ENCODE measurements at regions not wholly inside any gene's neighbourhood (a gene's known extent, or its start where the extent isn't known, plus 50 kb on each side); places are given as distances from the start of the nearest gene placed in this dataset.

DNA sequence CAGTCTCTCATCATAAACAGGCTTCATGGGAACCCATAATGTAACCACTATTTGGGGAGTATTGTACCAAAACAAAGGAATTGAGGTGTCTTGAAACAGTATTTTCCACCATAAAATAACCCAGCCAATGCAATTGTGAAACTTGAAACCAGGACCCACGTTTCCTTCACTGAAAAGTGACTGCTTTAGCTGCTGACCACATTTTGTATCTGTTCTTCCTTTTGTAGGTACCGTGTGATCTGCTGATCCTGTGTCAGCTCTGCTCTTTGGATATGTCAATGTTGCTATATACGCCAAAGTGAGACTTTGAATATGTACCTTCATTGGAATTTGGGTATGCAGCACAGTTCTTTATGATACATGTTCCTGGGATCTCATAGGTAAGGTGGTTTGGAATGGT is 95.1 kb upstream of the CNTN1 start:
- DNase-seq (ENCODE audit: low read depth), result no peak
- no peak overlapping the region for H3K4me3 ChIP-seq (ENCODE audit: low read depth, low read length)
- TF ChIP-seq, protein P1, sequence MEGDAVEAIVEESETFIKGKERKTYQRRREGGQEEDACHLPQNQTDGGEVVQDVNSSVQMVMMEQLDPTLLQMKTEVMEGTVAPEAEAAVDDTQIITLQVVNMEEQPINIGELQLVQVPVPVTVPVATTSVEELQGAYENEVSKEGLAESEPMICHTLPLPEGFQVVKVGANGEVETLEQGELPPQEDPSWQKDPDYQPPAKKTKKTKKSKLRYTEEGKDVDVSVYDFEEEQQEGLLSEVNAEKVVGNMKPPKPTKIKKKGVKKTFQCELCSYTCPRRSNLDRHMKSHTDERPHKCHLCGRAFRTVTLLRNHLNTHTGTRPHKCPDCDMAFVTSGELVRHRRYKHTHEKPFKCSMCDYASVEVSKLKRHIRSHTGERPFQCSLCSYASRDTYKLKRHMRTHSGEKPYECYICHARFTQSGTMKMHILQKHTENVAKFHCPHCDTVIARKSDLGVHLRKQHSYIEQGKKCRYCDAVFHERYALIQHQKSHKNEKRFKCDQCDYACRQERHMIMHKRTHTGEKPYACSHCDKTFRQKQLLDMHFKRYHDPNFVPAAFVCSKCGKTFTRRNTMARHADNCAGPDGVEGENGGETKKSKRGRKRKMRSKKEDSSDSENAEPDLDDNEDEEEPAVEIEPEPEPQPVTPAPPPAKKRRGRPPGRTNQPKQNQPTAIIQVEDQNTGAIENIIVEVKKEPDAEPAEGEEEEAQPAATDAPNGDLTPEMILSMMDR (IDR thresholded peaks at IDR 0.05; ENCODE audit: insufficient read depth, low read length, poor library complexity, severe bottlenecking), result no peak
- no peaks in the 10 kb centered on the region for H3K27me3 ChIP-seq (ENCODE audit: control insufficient read depth, insufficient read depth, low read length)
- H3K36me3 ChIP-seq (ENCODE audit: control insufficient read depth, insufficient read depth, low read length), result no peaks in the 10 kb centered on the region

DNA sequence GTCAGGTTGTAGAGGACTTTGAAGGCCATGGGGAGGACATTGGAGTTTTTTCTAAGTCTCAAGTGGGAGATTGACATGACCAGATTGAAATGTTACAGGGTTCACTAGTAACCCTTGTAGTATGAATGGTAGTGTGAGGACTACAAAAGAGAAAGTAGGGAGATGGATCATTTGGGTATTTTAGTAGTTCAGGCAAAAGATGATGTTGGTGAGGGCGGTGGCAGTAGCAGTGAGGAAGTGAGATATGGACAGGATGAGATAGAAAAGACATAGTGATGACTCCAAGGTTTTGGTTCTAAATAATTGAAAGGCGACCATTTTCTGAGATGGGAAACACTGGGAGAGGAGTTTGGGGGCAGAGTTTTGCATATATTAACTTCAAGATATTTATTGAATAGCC is 94.2 kb upstream of the CNTN1 start:
- Histone ChIP-seq H3K27me3 (ENCODE audit: control insufficient read depth, insufficient read depth, low read length) (no peaks in the 10 kb centered on the region), H3K4me3 (ENCODE audit: low read depth, low read length) (no peak overlapping the region), H3K36me3 (ENCODE audit: control insufficient read depth, insufficient read depth, low read length) (no peaks in the 10 kb centered on the region)
- no peak for DNase-seq (ENCODE audit: low read depth)
- TF ChIP-seq, protein P1 (IDR thresholded peaks at IDR 0.05; ENCODE audit: insufficient read depth, low read length, poor library complexity, severe bottlenecking), result no peak

DNA sequence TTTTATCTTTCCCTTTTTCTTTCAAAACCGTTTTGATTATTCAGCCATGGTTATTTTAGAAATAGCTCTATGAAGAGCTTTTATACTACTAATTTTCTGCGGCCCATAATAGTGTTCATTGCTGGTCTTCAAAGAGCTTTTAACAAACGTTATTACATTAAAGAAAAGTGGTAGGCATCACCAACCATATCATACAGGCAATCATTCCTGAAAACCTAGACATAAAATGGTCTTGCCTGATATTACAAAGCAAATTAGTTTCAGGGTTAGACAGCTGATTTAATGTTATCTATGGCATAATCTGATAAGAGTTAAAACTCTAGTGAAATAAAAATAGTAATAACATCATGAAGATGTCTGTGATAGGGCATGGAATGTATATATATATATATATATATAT is 89.7 kb upstream of the CNTN1 start:
- no peak for DNase-seq (ENCODE audit: low read depth)

DNA sequence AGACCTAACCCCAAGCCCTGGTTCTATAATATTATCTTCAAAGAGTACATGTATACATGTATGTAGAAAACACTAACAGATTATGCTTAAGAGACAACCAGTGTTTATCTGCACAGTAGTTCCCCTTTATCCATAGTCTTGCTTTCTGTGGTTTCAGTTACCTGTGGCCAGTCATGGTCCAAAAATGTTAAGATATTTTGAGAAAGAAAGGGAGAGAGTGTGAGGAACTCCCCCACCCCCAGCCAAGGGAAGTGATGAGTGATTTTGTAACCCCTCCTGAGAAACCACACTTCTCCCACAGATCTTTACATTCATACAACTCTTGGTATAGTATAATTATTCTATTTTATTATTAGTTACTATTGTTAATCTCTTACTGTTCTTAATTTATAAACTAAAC is 77.3 kb upstream of the CNTN1 start:
- no peaks in the 10 kb centered on the region for H3K27me3 ChIP-seq (ENCODE audit: control insufficient read depth, insufficient read depth, low read length)
- no peaks in the 10 kb centered on the region for H3K36me3 ChIP-seq (ENCODE audit: control insufficient read depth, insufficient read depth, low read length)
- TF ChIP-seq, protein P1 (IDR thresholded peaks at IDR 0.05; ENCODE audit: insufficient read depth, low read length, poor library complexity, severe bottlenecking), result no peak
- H3K4me3 ChIP-seq (ENCODE audit: low read depth, low read length), result no peak overlapping the region
- DNase-seq (ENCODE audit: low read depth), result no peak

More for the DNA sequence above, 89.7 kb upstream of the CNTN1 start:
- TF ChIP-seq, protein P1 (IDR thresholded peaks at IDR 0.05; ENCODE audit: insufficient read depth, low read length, poor library complexity, severe bottlenecking), result no peak
- H3K27me3 ChIP-seq (ENCODE audit: control insufficient read depth, insufficient read depth, low read length), result no peaks in the 10 kb centered on the region
- H3K36me3 ChIP-seq (ENCODE audit: control insufficient read depth, insufficient read depth, low read length), result no peaks in the 10 kb centered on the region
- H3K4me3 ChIP-seq (ENCODE audit: low read depth, low read length), result no peak overlapping the region

- no peak for DNase-seq (ENCODE audit: low read depth)
- Histone ChIP-seq H3K36me3 (ENCODE audit: control insufficient read depth, insufficient read depth, low read length) (no peaks in the 10 kb centered on the region), H3K27me3 (ENCODE audit: control insufficient read depth, insufficient read depth, low read length) (no peaks in the 10 kb centered on the region), H3K4me3 (ENCODE audit: low read depth, low read length) (no peak overlapping the region)
- TF ChIP-seq, protein P1 (IDR thresholded peaks at IDR 0.05; ENCODE audit: insufficient read depth, low read length, poor library complexity, severe bottlenecking), result no peak
Measured at GRCh38 chr12:40615590-40615989, 76.6 kb upstream of the CNTN1 start.

DNA sequence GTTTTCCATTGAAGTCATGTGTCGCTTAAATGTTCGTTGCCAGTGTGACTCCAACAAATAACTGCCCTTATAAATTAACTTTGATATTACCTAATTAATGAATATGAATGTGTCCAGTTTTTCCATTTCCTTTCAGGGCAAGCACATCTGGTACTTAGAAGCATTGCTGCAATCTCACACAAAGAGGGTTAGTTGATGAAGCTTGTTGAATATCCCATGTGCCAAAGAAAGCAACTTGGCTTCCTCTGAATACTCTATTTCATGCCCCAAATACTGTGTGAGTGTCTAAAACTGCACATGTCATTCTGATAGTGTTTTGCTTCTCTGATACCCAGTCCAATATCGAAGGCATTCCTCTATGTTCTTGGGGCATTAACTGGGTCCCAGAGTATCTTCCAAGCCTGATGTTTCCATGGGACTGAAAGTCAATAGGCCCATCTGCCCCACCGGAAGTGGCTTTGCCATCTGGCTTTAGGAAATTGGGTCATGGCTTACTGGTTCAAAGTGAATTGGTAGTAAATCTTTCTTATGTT is 75.8 kb upstream of the CNTN1 start:
- no peak overlapping the region for H3K4me3 ChIP-seq (ENCODE audit: low read depth, low read length)

More for the DNA sequence above, 75.8 kb upstream of the CNTN1 start:
- DNase-seq (ENCODE audit: low read depth), result no peak
- Histone ChIP-seq H3K27me3 (ENCODE audit: control insufficient read depth, insufficient read depth, low read length) (no peaks in the 10 kb centered on the region), H3K36me3 (ENCODE audit: control insufficient read depth, insufficient read depth, low read length) (no peaks in the 10 kb centered on the region)
- TF ChIP-seq, protein P1 (IDR thresholded peaks at IDR 0.05; ENCODE audit: insufficient read depth, low read length, poor library complexity, severe bottlenecking), result no peak

Data from kidney epithelial cell (primary cell).